ENCODE measurements at regions not wholly inside any gene's neighbourhood (a gene's known extent, or its start where the extent isn't known, plus 50 kb on each side); places are given as distances from the start of the nearest gene placed in this dataset.

DNA sequence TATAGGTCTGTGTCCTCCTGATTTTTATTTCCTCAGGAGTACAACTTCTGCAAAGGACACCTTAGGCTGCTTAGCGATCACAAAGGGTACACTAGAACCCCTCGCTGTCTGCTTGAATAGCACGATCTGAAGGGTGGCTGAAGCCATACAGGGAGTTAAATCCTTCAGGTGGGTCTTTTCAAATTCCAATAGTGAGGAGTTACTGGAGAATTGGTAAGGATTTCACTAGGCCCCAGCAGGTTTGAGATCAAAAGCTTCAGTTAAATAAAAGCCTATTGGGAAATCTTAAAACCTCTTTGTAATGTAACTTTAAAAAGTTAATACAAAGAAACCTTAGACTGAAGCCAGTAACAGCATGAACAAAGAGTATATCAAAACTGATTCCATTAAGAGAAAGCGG lies 613.1 kb downstream of the ZEB2 start:
- DNase-seq, result no peak

DNA sequence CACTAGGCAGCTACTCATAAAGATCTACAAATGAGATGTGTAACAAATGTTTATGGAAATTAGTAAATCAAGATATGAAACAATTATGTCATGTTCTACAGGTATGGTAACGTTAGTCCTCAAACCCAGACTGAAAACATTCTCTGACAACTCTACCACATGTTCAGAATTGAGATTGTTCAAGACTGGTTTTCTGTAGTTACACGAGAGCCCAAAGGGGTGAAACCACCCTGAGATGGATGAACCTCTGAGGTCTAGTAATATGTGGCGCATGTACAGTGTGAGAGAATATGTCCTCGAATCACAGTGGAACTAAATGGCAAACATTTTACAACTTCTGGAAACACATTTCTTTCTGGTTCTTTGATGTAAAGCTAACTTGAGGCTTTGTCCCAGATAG lies 614.3 kb downstream of the ZEB2 start:
- DNase-seq, result no peak

DNA sequence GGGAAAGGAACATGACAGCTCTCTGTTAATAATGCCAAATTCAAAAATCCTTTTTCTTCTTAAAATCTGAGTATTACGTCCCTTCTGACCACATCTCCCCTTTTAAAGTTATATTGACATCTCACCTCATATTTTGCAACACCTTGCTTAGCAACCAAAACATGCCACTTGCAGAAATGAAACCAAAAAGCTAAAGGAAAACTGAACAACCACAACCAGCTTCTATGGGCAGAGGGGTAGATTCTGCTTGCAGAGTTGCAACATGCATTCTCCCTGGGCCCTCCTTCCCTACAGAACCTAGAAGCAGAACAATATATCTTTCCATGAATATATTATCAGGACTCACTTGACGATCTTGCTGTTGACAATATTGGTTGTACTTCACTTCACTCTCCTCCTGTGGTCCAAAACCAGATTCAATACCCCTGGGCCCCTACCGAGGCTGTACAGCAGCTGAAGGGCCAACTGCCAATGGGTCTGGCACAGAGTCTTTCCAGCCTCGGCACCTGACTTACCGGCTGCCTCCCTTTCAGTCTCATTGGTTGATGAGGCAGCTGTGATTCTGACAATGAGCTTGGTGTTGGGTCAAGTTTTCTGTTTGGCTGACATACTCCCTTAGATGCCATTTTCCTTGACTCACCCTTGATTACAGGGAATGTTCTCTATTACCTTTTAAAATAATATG lies 616.6 kb downstream of the ZEB2 start:
- DNase-seq, result peak in 1 of 5 donors; percentile 39

GRCh38 chr2:143901185-143901842 lies 618.6 kb downstream of the ZEB2 start:
- DNase-seq, result peak in 1 of 5 donors; percentile 62

DNA sequence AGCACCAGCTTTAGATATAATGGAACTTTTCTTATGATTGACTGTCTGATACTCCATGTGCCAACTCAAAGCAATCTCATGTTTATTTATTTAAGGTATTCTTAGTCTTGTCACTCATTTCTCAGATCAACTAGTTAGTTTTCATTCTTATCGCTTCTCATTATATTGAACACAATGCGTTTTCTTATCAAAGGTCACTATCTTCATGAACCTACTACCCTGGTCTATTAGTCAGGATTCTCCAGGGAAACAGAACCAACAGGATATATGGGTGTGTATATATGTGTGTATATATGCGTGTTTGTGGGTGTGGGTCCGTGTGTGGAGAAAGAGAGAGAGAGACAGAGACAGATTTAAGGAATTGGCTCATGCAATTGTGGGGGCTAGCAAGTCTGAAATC lies 619.9 kb downstream of the ZEB2 start:
- DNase-seq, result no peak

DNA sequence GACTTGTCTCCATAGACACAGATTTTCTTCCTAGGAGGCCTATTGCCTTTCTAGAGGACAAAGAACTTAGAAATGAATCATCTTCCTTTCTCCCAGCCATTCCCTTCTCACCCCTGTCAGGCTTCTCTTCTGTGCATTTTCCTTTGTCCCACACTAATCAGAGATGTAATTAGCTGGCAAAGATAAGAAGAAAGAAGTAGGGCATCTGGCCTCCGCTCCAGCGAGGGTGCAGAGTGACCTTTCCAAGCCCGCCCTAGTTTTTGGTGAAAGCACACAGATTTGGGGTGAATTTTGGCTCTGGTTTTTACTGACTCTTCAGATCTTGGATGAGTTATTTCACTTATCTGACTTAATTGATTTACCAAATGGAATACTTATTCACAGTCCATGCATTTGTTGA lies 626.5 kb downstream of the ZEB2 start:
- no peak for DNase-seq

GRCh38 chr2:143891879-143892308 lies 628.0 kb downstream of the ZEB2 start:
- no peak for DNase-seq

- no peak for DNase-seq
Observed at GRCh38 chr2:143890798-143891197, 629.1 kb downstream of the ZEB2 start.

GRCh38 chr2:143889216-143889615 lies 630.7 kb downstream of the ZEB2 start:
- DNase-seq, result no peak

- DNase-seq, result no peak
Observed at GRCh38 chr2:143885461-143885860, 634.5 kb downstream of the ZEB2 start.

GRCh38 chr2:143881246-143881645 lies 638.7 kb downstream of the ZEB2 start:
- DNase-seq, result no peak

GRCh38 chr2:143877876-143878530 lies 641.9 kb downstream of the ZEB2 start:
- no peak for DNase-seq

DNA sequence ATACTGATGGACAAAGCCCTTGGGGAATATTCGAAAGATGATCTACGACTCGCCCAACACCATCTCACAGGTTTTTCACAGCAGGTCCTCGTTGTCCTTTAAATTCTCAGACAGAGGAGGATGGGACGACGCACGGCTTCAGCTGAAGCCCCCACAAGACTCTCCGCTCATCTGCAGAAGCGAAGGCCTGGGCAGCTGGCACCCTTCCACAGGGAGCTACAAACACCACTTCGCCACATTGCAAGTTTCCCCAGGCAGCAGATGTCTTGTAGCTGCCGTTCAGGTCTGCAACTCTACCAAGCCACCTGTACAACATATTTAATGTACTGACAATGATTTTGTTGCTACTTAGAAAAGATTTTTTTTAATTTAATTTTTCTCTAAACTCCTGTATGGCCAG lies 642.9 kb downstream of the ZEB2 start:
- no peak for DNase-seq

- peak in 1 of 5 donors; percentile 4 for DNase-seq
Observed at GRCh38 chr2:143875295-143876233, 644.4 kb downstream of the ZEB2 start.

DNA sequence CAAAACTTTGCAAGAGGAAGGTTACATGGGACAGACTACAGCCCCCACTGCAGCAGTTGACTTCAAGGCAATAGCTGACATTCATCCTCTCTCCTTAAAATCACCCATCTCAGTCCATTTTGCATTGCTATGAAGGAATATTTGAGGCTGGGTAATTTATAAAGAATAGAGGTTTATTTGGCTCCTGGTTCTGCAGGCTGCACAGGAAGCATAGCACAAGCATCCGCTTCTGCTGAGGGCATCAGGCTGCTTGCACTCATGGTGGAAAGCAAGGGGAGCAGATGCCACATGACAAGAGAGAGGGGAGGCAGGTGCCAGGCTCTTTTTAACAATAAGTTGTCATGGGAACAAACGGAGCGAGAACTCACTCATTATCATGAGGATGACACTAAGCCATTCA lies 646.0 kb downstream of the ZEB2 start:
- DNase-seq, result no peak

DNA sequence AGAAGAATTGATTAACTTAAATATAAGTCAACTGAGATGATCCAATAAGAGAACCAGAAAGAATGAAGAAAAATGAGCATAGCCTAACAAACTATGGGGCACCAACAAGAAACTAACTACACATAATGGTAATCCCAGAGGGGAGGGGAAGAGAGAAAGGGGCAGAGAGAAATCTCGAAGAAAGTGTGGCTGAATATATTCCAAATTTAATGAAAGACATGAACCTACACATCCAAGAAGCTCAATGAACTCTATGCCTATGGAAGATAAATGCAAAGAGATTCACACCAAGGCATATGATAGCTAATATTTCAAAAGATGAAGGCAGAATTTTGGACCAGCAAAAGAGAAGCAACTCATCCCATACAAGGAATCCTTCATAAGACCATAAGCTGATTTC lies 649.2 kb downstream of the ZEB2 start:
- no peak for DNase-seq

DNA sequence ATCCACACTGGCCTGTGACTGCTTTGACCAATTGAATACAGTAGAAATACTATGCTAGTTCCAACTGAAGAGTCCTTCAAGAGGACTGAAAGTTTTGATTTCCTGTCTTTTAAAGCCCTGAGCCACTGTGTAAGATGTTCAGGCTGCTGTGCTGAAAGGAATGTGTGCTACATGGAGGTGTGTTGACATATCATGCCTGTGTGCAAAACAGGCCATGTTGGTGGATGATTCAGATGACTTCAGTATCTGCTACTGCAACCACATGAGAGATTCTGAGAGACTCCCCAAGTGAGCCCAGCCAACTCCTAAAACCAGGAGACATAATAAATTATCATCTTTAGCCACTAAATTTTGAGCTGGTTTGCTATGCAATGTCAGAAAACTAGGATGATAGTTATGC lies 662.9 kb downstream of the ZEB2 start:
- DNase-seq, result no peak

DNA sequence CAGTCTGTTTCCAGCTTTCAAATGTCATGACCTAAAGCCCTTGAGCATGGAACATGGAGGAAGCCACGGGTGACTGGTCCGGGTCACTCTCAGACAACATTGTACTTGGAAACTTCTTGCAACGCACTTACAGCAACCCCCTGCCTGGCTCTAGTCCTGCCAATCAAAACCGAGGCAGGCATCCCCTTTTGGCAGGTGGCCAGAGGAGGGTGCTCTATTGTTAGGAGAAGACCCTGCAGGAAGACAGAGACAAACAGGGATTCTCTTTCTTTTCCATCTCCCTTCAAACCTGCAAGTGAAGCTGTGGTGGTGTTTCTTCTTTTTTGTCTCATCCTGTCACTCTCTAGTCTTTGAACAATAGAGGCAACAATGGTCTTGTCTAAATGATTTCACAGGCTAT lies 667.2 kb downstream of the ZEB2 start:
- no peak for DNase-seq

GRCh38 chr2:143850084-143850483 lies 669.8 kb downstream of the ZEB2 start:
- no peak for DNase-seq

GRCh38 chr2:143847257-143847656 lies 672.7 kb downstream of the ZEB2 start:
- DNase-seq, result no peak

DNA sequence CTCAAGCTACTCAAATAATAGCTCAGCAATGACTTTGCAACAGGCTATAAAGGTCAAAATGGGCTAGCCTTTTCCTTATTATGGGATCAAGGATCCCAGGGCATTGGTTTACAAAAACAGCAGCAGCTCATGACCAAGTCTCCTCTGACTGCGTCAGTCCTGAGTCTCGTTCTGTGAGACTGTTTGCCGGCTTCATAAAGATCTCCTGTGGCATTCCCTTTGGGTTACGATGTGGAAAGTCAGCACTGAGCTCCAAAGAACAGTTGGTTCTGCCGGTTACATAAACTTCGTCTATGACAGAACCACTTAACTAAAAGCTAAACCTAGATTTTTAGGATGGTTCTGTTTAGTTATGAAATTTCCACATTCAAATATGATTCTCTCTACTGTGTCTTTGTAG lies 674.9 kb downstream of the ZEB2 start:
- no peak for DNase-seq

- no peak for DNase-seq
Observed at GRCh38 chr2:143843686-143844085, 676.2 kb downstream of the ZEB2 start.

DNA sequence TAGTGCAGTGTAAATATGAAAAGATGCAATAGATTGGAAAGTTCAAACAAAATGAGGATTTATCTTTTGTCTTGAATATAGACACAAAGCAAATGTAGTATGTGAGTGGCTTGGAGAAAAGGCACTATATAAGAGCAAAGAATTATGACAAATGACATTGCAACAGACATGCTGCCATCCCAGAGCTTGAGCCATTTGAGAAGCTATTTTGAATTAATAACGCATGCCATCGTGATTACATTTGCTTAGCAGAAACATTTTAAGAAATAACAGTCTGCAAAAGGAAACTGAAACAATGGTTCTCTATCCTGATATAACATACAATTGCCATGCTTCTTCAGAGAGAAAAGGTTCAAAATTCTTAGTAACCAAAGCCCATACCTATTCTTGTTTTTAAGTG lies 677.1 kb downstream of the ZEB2 start:
- DNase-seq, result no peak

All from T-helper 1 cell (primary cell).